VCaP (cell line): ENCODE measurements at regions not wholly inside any gene's neighbourhood (a gene's known extent, or its start where the extent isn't known, plus 50 kb on each side); places are given as distances from the start of the nearest gene placed in this dataset.
"Not testable (repeated sequence)": the region's sequence is repeated elsewhere in the genome, so short reads cannot be mapped to it uniquely, and the experiment has no call there.

Experiments used
- H3K27ac ChIP-seq: fragments of 450-650 bp; 2 replicates; pipeline ENCODE4 v1.5.1; 2017
- TF ChIP-seq, protein P1 (sequence below): fragments of 450-650 bp; conservative IDR thresholded peaks from 2 replicates; pipeline ENCODE4 v1.5.1; 2017; ENCODE audit warnings: mild to moderate bottlenecking, moderate library complexity

DNA sequence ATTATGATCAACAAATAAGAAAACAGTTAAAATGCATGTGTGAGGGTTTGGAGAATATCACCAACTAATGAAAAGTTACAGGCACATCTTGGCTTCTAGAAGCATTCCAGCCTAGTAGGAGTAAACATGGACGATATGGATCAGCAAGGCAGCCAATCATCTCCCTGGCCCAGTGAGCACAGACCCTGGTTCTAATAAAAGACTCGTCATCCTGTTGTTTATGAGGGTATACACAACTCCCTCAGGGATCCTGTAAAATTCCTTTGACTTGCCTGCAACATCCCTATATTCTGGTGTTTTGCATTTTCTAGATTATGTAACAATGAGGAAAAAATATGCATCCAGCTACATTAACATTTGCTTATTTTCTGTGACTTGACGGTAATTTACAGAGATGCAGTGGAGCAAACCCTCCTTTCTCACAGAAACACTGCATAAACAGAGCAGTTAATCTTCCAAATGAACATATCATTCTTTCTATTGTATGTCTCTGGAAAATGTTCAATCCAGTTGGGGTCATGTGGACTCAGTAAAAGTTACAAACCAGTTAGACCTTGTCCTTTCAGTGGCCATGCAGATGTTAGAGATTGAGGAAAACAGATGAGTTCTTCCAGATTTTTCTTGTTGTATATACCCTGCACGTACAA lies 88.9 kb upstream of the NDP start:
- TF ChIP-seq, protein P1, sequence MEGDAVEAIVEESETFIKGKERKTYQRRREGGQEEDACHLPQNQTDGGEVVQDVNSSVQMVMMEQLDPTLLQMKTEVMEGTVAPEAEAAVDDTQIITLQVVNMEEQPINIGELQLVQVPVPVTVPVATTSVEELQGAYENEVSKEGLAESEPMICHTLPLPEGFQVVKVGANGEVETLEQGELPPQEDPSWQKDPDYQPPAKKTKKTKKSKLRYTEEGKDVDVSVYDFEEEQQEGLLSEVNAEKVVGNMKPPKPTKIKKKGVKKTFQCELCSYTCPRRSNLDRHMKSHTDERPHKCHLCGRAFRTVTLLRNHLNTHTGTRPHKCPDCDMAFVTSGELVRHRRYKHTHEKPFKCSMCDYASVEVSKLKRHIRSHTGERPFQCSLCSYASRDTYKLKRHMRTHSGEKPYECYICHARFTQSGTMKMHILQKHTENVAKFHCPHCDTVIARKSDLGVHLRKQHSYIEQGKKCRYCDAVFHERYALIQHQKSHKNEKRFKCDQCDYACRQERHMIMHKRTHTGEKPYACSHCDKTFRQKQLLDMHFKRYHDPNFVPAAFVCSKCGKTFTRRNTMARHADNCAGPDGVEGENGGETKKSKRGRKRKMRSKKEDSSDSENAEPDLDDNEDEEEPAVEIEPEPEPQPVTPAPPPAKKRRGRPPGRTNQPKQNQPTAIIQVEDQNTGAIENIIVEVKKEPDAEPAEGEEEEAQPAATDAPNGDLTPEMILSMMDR: no peak
- H3K27ac ChIP-seq: no peak overlapping the region

DNA sequence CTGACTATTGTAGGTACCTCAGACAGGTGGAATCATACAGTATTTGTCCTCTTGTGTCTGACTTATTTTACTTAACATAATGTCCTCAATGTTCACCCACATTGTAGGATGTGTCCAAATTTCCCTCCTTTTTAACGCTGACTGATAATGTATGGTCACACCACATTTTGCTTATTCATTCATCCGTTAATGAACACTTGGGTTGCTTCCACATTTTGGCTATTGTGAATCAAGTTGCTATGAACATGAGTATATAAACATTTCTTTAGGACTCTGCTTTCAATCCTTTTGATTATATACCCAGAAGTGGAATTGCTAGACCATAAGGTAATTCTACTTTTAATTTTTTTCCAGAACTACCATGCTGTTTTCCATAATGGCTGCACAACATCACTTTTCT lies 87.0 kb upstream of the NDP start:
- no peak overlapping the region for H3K27ac ChIP-seq
- TF ChIP-seq, protein P1: no peak

GRCh38 chrX:44058339-44058738 lies 85.1 kb upstream of the NDP start:
- TF ChIP-seq, protein P1: no peak

DNA sequence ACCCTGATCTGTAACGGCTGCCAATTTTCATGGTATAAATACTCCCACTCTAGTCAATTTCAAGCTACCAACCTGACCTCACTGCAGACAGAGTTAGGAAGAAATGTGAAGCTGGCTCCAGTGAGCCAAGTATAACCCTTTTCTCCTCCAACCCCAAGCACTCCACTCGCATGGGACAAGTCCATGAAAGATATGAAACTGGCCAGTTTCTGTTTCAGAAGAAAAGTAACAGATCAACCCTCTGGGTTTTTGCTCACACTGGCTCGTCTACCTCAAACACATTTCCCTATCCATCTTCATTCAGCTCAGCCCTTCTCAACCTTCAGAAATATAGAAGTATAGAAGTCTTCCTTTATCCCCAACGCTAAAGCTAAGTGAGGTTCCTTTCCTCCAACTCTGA lies 82.4 kb upstream of the NDP start:
- H3K27ac ChIP-seq: no peak overlapping the region
- TF ChIP-seq, protein P1: no peak

More at GRCh38 chrX:44058339-44058738, 85.1 kb upstream of the NDP start:
- H3K27ac ChIP-seq: no peak overlapping the region

- no peak overlapping the region for H3K27ac ChIP-seq
- TF ChIP-seq, protein P1: no peak
These were observed 81.8 kb upstream of the NDP start for GRCh38 chrX:44054863-44055601.

DNA sequence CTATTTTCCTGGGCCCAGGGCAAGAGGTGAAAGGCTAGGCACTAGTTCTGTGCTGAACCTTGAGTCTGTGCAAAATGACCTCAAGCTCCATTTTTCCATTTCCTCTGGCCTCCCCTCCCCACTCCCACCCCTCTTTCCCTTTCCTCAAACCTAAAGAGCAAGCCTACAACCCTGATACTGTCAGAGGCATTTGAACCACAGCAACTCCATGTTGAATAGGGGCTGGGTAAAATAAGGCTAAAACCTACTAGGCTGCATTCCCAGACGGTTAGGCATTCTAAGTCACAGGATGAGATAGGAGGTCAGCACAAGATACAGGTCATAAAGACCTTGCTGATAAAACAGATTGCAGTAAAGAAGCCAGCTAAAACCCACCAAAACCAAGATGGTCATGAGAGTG lies 71.9 kb upstream of the NDP start:
- H3K27ac ChIP-seq: not testable (repeated sequence)

- TF ChIP-seq, protein P1: no peak
- H3K27ac ChIP-seq: no peak overlapping the region
These were observed 70.3 kb upstream of the NDP start for GRCh38 chrX:44043496-44043895.

DNA sequence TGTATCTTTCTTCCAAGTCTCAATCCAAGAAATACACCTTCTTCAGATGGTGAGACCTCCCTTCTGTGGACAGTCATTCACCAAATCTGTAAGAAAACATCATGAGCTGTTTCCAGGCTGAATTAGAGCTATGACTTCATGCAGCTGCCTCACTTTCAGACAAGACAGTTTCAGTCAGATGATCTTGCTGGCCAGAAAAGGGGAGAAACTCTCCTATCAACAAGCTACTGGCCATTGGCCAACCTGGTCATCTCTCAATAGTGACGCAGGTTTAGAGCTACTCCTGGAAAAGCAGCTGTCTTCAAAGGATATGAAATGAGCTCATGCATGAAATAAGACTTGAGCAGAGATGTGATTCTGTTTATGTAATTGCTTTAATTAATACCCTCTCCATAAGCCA lies 69.6 kb upstream of the NDP start:
- H3K27ac ChIP-seq: no peak overlapping the region
- TF ChIP-seq, protein P1: no peak
